Thoracic aorta (tissue), 2 donors: ENCODE measurements at regions not wholly inside any gene's neighbourhood (a gene's known extent, or its start where the extent isn't known, plus 50 kb on each side); places are given as distances from the start of the nearest gene placed in this dataset.

Experiments used
- ATAC-seq: fragments of 150-250 bp; one replicate; pipeline ENCODE4 v1.8.0; 2017; ENCODE audit warnings: low read depth; ENCODE audit not compliant: insufficient number of reproducible peaks, low FRiP score
- DNase-seq: peaks from one replicate; pipeline ENCODE4 v3.0.0-alpha.2; 2020; ENCODE audit warnings: low spot score
- H3K27ac ChIP-seq, 2 donors: fragments of 200-600 bp; sonication (generic); 1 replicate in 1 of 2; 2 replicates in 1 of 2; pipeline ENCODE4 v1.5.1; 2016; ENCODE audit warnings: mild to moderate bottlenecking in 2 of 2, moderate library complexity in 2 of 2
- H3K27me3 ChIP-seq: fragments of 200-600 bp; sonication (generic); replicated peaks from 2 replicates; pipeline ENCODE4 v1.6.0; 2016; ENCODE audit warnings: mild to moderate bottlenecking; ENCODE audit not compliant: insufficient read depth
- H3K36me3 ChIP-seq: fragments of 200-600 bp; sonication (generic); one replicate; pipeline ENCODE4 v1.5.1; 2016
- H3K4me1 ChIP-seq, 2 donors: fragments of 200-600 bp; sonication (generic); 1 replicate in 1 of 2; 2 replicates in 1 of 2; pipeline versions ENCODE4 v1.5.1 to v1.6.0; 2016; ENCODE audit warnings: low read depth in 2 of 2, mild to moderate bottlenecking in 1 of 2; ENCODE audit not compliant: control insufficient read depth in 1 of 2
- H3K4me3 ChIP-seq: fragments of 200-600 bp; sonication (generic); 2 replicates; pipeline ENCODE4 v1.5.1; 2016; ENCODE audit warnings: mild to moderate bottlenecking
- H3K9me3 ChIP-seq: fragments of 200-600 bp; sonication (generic); 2 replicates; pipeline ENCODE4 v1.5.1; 2016
- TF ChIP-seq, protein P1 (sequence below): fragments of 200-600 bp; sonication (generic); IDR thresholded peaks from one replicate; pipeline ENCODE4 v1.5.1; 2019; ENCODE audit warnings: antibody characterized with exemption

DNA sequence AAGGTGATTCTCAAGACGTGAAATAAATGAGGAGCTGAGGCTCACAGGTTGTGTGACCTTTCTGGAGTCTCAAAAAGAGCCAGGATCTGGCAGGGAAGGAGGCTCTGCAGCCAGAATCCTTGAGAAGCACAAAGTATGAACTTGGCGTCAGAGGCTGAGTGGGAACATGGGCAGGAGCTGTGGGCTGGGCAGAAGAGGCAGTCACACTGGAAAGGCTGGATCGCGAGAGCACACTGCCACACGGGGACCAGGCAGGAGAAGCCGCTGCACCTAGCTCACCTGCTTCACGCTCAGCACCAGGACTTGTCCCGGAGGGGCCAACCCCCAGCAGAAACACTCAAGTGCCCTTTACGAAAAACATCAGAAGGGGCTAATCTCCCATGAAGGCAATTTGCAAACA, 535.0 kb downstream of the TNS3 start:
- ATAC-seq (no peak), DNase-seq (no peak)
- TF ChIP-seq, protein P1, sequence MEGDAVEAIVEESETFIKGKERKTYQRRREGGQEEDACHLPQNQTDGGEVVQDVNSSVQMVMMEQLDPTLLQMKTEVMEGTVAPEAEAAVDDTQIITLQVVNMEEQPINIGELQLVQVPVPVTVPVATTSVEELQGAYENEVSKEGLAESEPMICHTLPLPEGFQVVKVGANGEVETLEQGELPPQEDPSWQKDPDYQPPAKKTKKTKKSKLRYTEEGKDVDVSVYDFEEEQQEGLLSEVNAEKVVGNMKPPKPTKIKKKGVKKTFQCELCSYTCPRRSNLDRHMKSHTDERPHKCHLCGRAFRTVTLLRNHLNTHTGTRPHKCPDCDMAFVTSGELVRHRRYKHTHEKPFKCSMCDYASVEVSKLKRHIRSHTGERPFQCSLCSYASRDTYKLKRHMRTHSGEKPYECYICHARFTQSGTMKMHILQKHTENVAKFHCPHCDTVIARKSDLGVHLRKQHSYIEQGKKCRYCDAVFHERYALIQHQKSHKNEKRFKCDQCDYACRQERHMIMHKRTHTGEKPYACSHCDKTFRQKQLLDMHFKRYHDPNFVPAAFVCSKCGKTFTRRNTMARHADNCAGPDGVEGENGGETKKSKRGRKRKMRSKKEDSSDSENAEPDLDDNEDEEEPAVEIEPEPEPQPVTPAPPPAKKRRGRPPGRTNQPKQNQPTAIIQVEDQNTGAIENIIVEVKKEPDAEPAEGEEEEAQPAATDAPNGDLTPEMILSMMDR: no peak
- H3K9me3 ChIP-seq: no peaks in the 10 kb centered on the region
- no peaks in the 10 kb centered on the region for H3K27me3 ChIP-seq
- no peak overlapping the region for H3K4me3 ChIP-seq
- H3K36me3 ChIP-seq: no peaks in the 10 kb centered on the region
- no peak overlapping the region for H3K27ac ChIP-seq
- peaks cover 10 to 30% of the 10 kb centered on the region in 2 donors for H3K4me1 ChIP-seq

DNA sequence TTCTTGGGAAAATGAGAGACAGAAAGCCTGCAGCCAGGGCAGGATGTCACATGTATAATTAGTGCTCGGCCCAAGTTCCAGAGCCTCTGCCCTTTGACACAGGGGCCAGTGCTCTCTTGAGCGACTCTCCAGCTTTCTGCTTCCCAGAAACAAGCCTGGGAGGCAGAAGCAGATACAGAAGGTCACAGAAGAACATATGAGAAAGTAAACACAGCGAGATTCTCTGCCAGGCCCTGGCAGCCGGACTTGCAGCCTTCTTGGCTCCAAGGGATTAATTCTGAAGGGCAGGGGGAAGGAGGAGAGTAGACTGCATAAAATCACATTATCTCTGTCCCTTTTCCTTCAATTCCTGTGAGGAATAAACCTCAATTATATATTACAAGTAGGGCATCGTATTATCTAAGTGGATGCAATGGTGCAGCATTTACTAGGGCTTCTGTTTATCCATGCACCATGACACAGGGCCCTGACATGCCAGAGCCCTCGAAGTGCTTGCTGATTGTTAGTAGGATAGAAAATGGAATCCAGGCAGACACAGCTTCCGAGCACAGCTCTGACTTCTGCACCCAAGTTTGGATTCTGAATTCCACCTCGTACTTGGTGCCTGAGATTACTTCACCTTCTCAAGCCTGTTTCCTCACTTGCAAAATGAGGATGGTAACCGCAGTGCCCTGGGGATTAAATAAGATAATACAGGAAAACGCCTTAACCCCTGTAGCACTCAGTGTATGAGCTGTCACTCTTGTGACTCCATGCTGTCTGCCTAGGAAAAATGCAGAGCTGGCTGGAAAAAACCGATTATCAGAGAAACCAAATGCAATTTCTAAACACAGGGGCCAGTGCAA, 536.5 kb downstream of the TNS3 start:
- TF ChIP-seq, protein P1: no peak

DNA sequence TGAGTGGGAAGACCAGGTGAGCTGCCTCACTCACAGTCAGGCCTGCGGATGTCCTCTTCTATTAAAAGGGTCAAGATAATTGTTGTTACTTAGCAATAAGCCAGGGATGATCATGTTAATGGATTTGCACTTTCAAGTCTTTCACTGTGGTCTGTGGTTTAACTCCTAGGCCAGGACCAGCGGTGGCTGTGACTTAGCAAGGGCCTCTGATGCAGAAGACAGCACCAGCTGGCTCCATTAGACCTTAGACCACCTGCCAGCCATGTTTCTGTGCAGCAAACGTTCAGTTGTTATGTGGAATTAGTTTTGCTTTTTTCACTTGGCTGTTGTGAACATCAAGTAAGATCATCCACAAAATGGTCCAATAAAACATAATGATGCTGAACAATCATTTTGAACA, 537.3 kb downstream of the TNS3 start:
- no peaks in the 10 kb centered on the region for H3K27me3 ChIP-seq
- ATAC-seq (no peak), DNase-seq (no peak)
- H3K9me3 ChIP-seq: no peaks in the 10 kb centered on the region
- TF ChIP-seq, protein P1: no peak
- peaks cover 10 to 46% of the 10 kb centered on the region in 2 donors for H3K4me1 ChIP-seq
- no peaks in the 10 kb centered on the region for H3K36me3 ChIP-seq
- H3K27ac ChIP-seq: no peak overlapping the region
- H3K4me3 ChIP-seq: no peak overlapping the region

More for the DNA sequence above, 536.5 kb downstream of the TNS3 start:
- H3K4me3 ChIP-seq: no peak overlapping the region
- DNase-seq (no peak), ATAC-seq (no peak)
- no peaks in the 10 kb centered on the region for H3K9me3 ChIP-seq
- H3K4me1 ChIP-seq: peaks cover 10 to 38% of the 10 kb centered on the region in 2 donors
- no peaks in the 10 kb centered on the region for H3K27me3 ChIP-seq
- H3K27ac ChIP-seq: no peak overlapping the region
- H3K36me3 ChIP-seq: no peaks in the 10 kb centered on the region

DNA sequence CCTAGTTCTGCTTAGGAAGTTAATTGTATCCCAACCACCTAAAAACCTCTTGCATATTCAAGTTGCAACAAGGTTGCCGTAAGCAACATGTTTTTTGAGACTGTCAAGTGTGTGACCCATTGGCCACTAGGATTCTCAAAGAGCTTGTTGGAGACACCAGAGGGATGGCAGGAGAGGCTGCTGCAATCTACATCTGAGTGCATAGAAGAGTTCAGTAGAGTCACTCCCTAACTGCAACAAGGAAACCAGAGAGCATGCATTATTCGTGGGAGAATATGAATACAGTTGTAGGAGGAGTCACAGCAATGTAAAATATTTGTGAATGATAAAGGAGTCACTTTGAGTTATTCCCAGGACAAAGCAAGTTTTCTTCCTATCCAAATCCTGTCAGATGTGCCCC, 538.6 kb downstream of the TNS3 start:
- Histone ChIP-seq H3K9me3 (no peaks in the 10 kb centered on the region), H3K36me3 (no peaks in the 10 kb centered on the region), H3K4me1 (peaks cover 10 to 58% of the 10 kb centered on the region in 2 donors), H3K27me3 (no peaks in the 10 kb centered on the region), H3K4me3 (no peak overlapping the region), H3K27ac (no peak overlapping the region)
- TF ChIP-seq, protein P1: no peak
- no peak for DNase-seq
- no peak for ATAC-seq

DNA sequence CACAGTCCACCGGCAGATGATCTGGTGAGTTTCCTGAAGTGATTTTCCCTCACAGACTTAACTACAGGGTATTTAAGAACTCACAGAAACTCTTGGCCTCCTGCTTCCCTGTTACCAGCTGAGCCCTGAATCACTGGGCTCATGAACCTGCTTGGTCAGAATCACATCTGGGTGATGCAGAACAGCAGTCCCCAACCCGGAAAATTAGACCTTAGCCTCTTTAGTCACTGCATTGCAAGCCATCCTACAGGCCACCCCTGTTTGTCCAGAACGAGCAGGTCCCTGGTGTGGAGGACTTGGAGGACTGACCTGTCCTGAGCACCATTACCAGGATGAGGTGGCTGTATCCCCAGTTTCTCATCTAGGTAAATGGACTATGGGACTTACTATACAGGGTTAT, 539.2 kb downstream of the TNS3 start:
- Histone ChIP-seq H3K27me3 (no peaks in the 10 kb centered on the region), H3K4me3 (no peak overlapping the region), H3K4me1 (peaks cover 10 to 58% of the 10 kb centered on the region in 2 donors), H3K9me3 (no peaks in the 10 kb centered on the region), H3K36me3 (no peaks in the 10 kb centered on the region), H3K27ac (no peak overlapping the region)
- TF ChIP-seq, protein P1: no peak
- DNase-seq (no peak), ATAC-seq (no peak)
